Small intestine (tissue), 7 donors: ENCODE measurements at regions not wholly inside any gene's neighbourhood (a gene's known extent, or its start where the extent isn't known, plus 50 kb on each side); places are given as distances from the start of the nearest gene placed in this dataset.

Experiments
- DNase-seq, 2 donors: peaks; one replicate each; pipeline versions ENCODE4 v3.0.0 to v3.0.0-alpha.2; 2013
- FAIRE-seq: peaks from 2 replicates; lab custom pipeline; 2012; peaks lifted over from hg19 to GRCh38; lab: Jason Lieb, UNC
- H3K27ac ChIP-seq, 3 donors: one replicate each; pipeline ENCODE4 v1.5.1; 2013; ENCODE audit warnings: low read length in 2 of 3, mild to moderate bottlenecking in 2 of 3, control low read depth in 1 of 3, inconsistent platforms in 1 of 3, low read depth in 1 of 3, moderate library complexity in 1 of 3
- H3K27me3 ChIP-seq, 3 donors: one replicate each; pipeline ENCODE4 v1.6.1; 2013; ENCODE audit warnings: low read length in 3 of 3, inconsistent platforms in 1 of 3; ENCODE audit not compliant: control insufficient read depth in 3 of 3, insufficient read depth in 3 of 3
- H3K36me3 ChIP-seq, 3 donors: one replicate each; pipeline ENCODE4 v1.6.1; 2013; ENCODE audit warnings: low read length in 3 of 3, inconsistent platforms in 1 of 3, low read depth in 1 of 3, mild to moderate bottlenecking in 1 of 3, moderate library complexity in 1 of 3; ENCODE audit not compliant: control insufficient read depth in 3 of 3, insufficient read depth in 2 of 3
- H3K4me1 ChIP-seq, 3 donors: one replicate each; pipeline ENCODE4 v1.6.1; 2013; ENCODE audit warnings: low read length in 2 of 3, inconsistent platforms in 1 of 3, low read depth in 1 of 3, mild to moderate bottlenecking in 1 of 3, moderate library complexity in 1 of 3; ENCODE audit not compliant: control insufficient read depth in 3 of 3, insufficient read depth in 2 of 3
- H3K4me3 ChIP-seq, 3 donors: one replicate each; pipeline ENCODE4 v1.5.1; 2013; ENCODE audit warnings: low read length in 3 of 3, control low read depth in 1 of 3, inconsistent platforms in 1 of 3, low read depth in 1 of 3, mild to moderate bottlenecking in 1 of 3, moderate library complexity in 1 of 3
- H3K9me3 ChIP-seq, 2 donors: one replicate each; pipeline ENCODE4 v1.6.1; 2013; ENCODE audit warnings: low read depth in 1 of 2, low read length in 1 of 2; ENCODE audit not compliant: control insufficient read depth in 2 of 2, insufficient read depth in 1 of 2
- WGBS, 3 donors: extraction: QIAGEN DNeasy Blood & Tissue Kit; methylation state at CpG; one replicate each; pipeline ENCODE4 v1.1.7; 2013; 5-methylcytosine and 5-hydroxymethylcytosine counted together
- donor health status: healthy with polysubstance abuse.
- donor health status: control.
- donor health status: control.
- donor health status: Bipolar disorder and iron deficiency.
- donor health status: healthy.

GRCh38 chr3:16670191-16670590, 65.0 kb upstream of the DAZL start:
- Histone ChIP-seq H3K27ac (no peak overlapping the region), H3K36me3 (no peaks in the 10 kb centered on the region), H3K9me3 (no peaks in the 10 kb centered on the region), H3K4me3 (no peak overlapping the region), H3K27me3 (no peaks in the 10 kb centered on the region), H3K4me1 (no peaks in the 10 kb centered on the region)
- FAIRE-seq (no peak), DNase-seq (no peak)

- DNase-seq (no peak), FAIRE-seq (no peak)
- H3K27ac ChIP-seq = no peak overlapping the region
- no peaks in the 10 kb centered on the region for H3K9me3 ChIP-seq
- 71 to 92% (median 74%) methylated on average over 1 of the region's 1 CpG for WGBS, 3 donors
- no peaks in the 10 kb centered on the region for H3K36me3 ChIP-seq
- no peaks in the 10 kb centered on the region for H3K4me1 ChIP-seq
- no peaks in the 10 kb centered on the region for H3K27me3 ChIP-seq
- H3K4me3 ChIP-seq = no peak overlapping the region
Measured at GRCh38 chr3:16671690-16672089, 66.5 kb upstream of the DAZL start.

- no peaks in the 10 kb centered on the region for H3K4me1 ChIP-seq
- DNase-seq (no peak), FAIRE-seq (no peak)
- no peak overlapping the region for H3K4me3 ChIP-seq
- H3K9me3 ChIP-seq = no peaks in the 10 kb centered on the region
- H3K27me3 ChIP-seq = no peaks in the 10 kb centered on the region
- H3K27ac ChIP-seq = no peak overlapping the region
- H3K36me3 ChIP-seq = no peaks in the 10 kb centered on the region
Measured at GRCh38 chr3:16673530-16673929, 68.3 kb upstream of the DAZL start.

GRCh38 chr3:16675805-16676204, 70.6 kb upstream of the DAZL start:
- no peak for FAIRE-seq
- H3K9me3 ChIP-seq = no peaks in the 10 kb centered on the region
- no peak for DNase-seq
- no peak overlapping the region for H3K4me3 ChIP-seq
- no peaks in the 10 kb centered on the region for H3K27me3 ChIP-seq
- H3K36me3 ChIP-seq = no peaks in the 10 kb centered on the region
- no peaks in the 10 kb centered on the region for H3K4me1 ChIP-seq
- H3K27ac ChIP-seq = no peak overlapping the region

- no peaks in the 10 kb centered on the region for H3K36me3 ChIP-seq
- WGBS, 3 donors = 82 to 89% (median 89%) methylated on average over 3 of the region's 3 CpGs
- H3K27ac ChIP-seq = no peak overlapping the region
- H3K4me3 ChIP-seq = no peak overlapping the region
- FAIRE-seq (no peak), DNase-seq (no peak)
- H3K27me3 ChIP-seq = peaks cover 0 to 3% (median 0%) of the 10 kb centered on the region in 3 donors
- no peaks in the 10 kb centered on the region for H3K9me3 ChIP-seq
- no peaks in the 10 kb centered on the region for H3K4me1 ChIP-seq
Measured at GRCh38 chr3:16686679-16687078, 81.5 kb upstream of the DAZL start.

GRCh38 chr3:16687221-16687620, 82.0 kb upstream of the DAZL start:
- FAIRE-seq (no peak), DNase-seq (no peak)
- Histone ChIP-seq H3K4me1 (no peaks in the 10 kb centered on the region), H3K27ac (no peak overlapping the region), H3K36me3 (no peaks in the 10 kb centered on the region), H3K4me3 (no peak overlapping the region), H3K27me3 (peaks cover 0 to 3% (median 0%) of the 10 kb centered on the region in 3 donors), H3K9me3 (no peaks in the 10 kb centered on the region)

GRCh38 chr3:16692486-16693344, 87.5 kb upstream of the DAZL start:
- no peak for FAIRE-seq
- 81 to 85% (median 82%) methylated on average over 8 of the region's 8 CpGs for WGBS, 3 donors

GRCh38 chr3:16693820-16694219, 88.6 kb upstream of the DAZL start:
- WGBS, 3 donors = 70 to 82% (median 75%) methylated on average over 2 of the region's 2 CpGs

More at GRCh38 chr3:16692486-16693344, 87.5 kb upstream of the DAZL start:
- Histone ChIP-seq H3K27ac (no peak overlapping the region), H3K4me3 (no peak overlapping the region), H3K9me3 (no peaks in the 10 kb centered on the region), H3K27me3 (peaks cover 0 to 3% (median 0%) of the 10 kb centered on the region in 3 donors), H3K4me1 (no peaks in the 10 kb centered on the region), H3K36me3 (no peaks in the 10 kb centered on the region)
- DNase-seq = no peak

GRCh38 chr3:16695710-16696109, 90.5 kb upstream of the DAZL start:
- no peak overlapping the region for H3K4me3 ChIP-seq
- no peak for DNase-seq
- H3K36me3 ChIP-seq = no peaks in the 10 kb centered on the region
- no peaks in the 10 kb centered on the region for H3K4me1 ChIP-seq
- no peaks in the 10 kb centered on the region for H3K9me3 ChIP-seq
- 84 to 88% (median 87%) methylated on average over 4 of the region's 4 CpGs for WGBS, 3 donors
- H3K27ac ChIP-seq = no peak overlapping the region
- no peak for FAIRE-seq
- H3K27me3 ChIP-seq = no peaks in the 10 kb centered on the region

More at GRCh38 chr3:16693820-16694219, 88.6 kb upstream of the DAZL start:
- H3K36me3 ChIP-seq = no peaks in the 10 kb centered on the region
- no peaks in the 10 kb centered on the region for H3K9me3 ChIP-seq
- H3K27ac ChIP-seq = no peak overlapping the region
- no peak overlapping the region for H3K4me3 ChIP-seq
- peaks cover 0 to 3% (median 0%) of the 10 kb centered on the region in 3 donors for H3K27me3 ChIP-seq
- FAIRE-seq (no peak), DNase-seq (no peak)
- no peaks in the 10 kb centered on the region for H3K4me1 ChIP-seq
